Transverse colon (tissue), 4 donors: ENCODE measurements at regions not wholly inside any gene's neighbourhood (a gene's known extent, or its start where the extent isn't known, plus 50 kb on each side); places are given as distances from the start of the nearest gene placed in this dataset.

Experiments
- CTCF ChIP-seq, 5 experiments: fragments of 200-600 bp in 3 of 5; fragments of 450-650 bp in 2 of 5; sonication (generic) in 3 of 5; IDR thresholded peaks; 1 replicate in 2 of 5; 2 replicates in 3 of 5; pipeline ENCODE4 v1.5.1; 2016 to 2017; ENCODE audit warnings: antibody characterized with exemption in 5 of 5, inconsistent platforms in 3 of 5, mild to moderate bottlenecking in 2 of 5, moderate library complexity in 1 of 5
- POLR2A ChIP-seq: fragments of 450-650 bp; IDR thresholded peaks from one replicate; pipeline ENCODE4 v1.6.1; 2016; ENCODE audit warnings: antibody characterized with exemption, mild to moderate bottlenecking, moderate library complexity
- POLR2AphosphoS5 ChIP-seq, 3 donors: sonication (generic); formaldehyde crosslinking; IDR thresholded peaks; one replicate each; pipeline ENCODE4 v1.6.1; 2016; ENCODE audit warnings: antibody characterized with exemption in 3 of 3

- TF ChIP-seq POLR2A = no peak
- TF ChIP-seq CTCF (IDR thresholded peaks at IDR 0.05) = no peak
- TF ChIP-seq POLR2AphosphoS5 (IDR thresholded peaks at IDR 0.05) = no peak
Measured at GRCh38 chr4:148716431-148717052, 274.3 kb upstream of the NR3C2 start.
